Nephron (organoid): ENCODE measurements at regions not wholly inside any gene's neighbourhood (a gene's known extent, or its start where the extent isn't known, plus 50 kb on each side); places are given as distances from the start of the nearest gene placed in this dataset.

Experiments
- H3K27ac Mint-ChIP-seq, 3 experiments: 2 replicates each; pipeline ENCODE4 v1.8.0; 2020; ENCODE audit warnings: mixed read lengths in 3 of 3, mild to moderate bottlenecking in 2 of 3, moderate library complexity in 1 of 3
- H3K27me3 Mint-ChIP-seq: 2 replicates; pipeline ENCODE4 v1.8.0; 2021; ENCODE audit warnings: low read depth, mild to moderate bottlenecking, moderate library complexity, mixed read lengths
- H3K36me3 Mint-ChIP-seq: 2 replicates; pipeline ENCODE4 v1.8.0; 2020; ENCODE audit warnings: low read depth, mixed read lengths
- H3K4me1 Mint-ChIP-seq: 2 replicates; pipeline ENCODE4 v1.8.0; 2020; ENCODE audit warnings: mixed read lengths
- H3K4me3 Mint-ChIP-seq, 3 experiments: 2 replicates each; pipeline ENCODE4 v1.8.0; 2020; ENCODE audit warnings: mild to moderate bottlenecking in 3 of 3, mixed read lengths in 3 of 3, moderate library complexity in 2 of 3
- H3K9me3 Mint-ChIP-seq: 2 replicates; pipeline ENCODE4 v1.8.0; 2020; ENCODE audit warnings: mixed read lengths
- CTCF ChIP-seq, 3 experiments: fragments of 200-600 bp; sonication (generic); IDR thresholded peaks; one replicate each; pipeline ENCODE4 v1.5.0; 2021; ENCODE audit warnings: antibody characterized with exemption in 3 of 3; ENCODE audit not compliant: unreplicated experiment in 3 of 3

- H3K9me3 Mint-ChIP-seq: peaks cover 15% of the 10 kb centered on the region
- peaks cover 29% of the 10 kb centered on the region for H3K4me1 Mint-ChIP-seq
- H3K36me3 Mint-ChIP-seq: peaks cover 14% of the 10 kb centered on the region
- no peak overlapping the region for H3K27ac Mint-ChIP-seq
- no peaks in the 10 kb centered on the region for H3K27me3 Mint-ChIP-seq
- TF ChIP-seq CTCF (IDR thresholded peaks at IDR 0.05; ENCODE audit: unreplicated experiment in 3 of 3): no peak
- no peak overlapping the region for H3K4me3 Mint-ChIP-seq
Observed at GRCh38 chr11:27287205-27287604, 75.8 kb downstream of the CCDC34 start.

- peaks cover 35% of the 10 kb centered on the region for H3K4me1 Mint-ChIP-seq
- TF ChIP-seq CTCF (IDR thresholded peaks at IDR 0.05; ENCODE audit: unreplicated experiment in 3 of 3): no peak
- no peak overlapping the region for H3K27ac Mint-ChIP-seq
- no peaks in the 10 kb centered on the region for H3K27me3 Mint-ChIP-seq
- H3K36me3 Mint-ChIP-seq: peaks cover 3% of the 10 kb centered on the region
- peaks cover 3% of the 10 kb centered on the region for H3K9me3 Mint-ChIP-seq
- no peak overlapping the region for H3K4me3 Mint-ChIP-seq
Observed at GRCh38 chr11:27285761-27286160, 77.3 kb downstream of the CCDC34 start.

- peak overlapping the region; percentile 92 to 97 (median 95) for H3K27ac Mint-ChIP-seq
- H3K9me3 Mint-ChIP-seq: no peaks in the 10 kb centered on the region
- H3K4me1 Mint-ChIP-seq: peaks cover 53% of the 10 kb centered on the region
- TF ChIP-seq CTCF (IDR thresholded peaks at IDR 0.05; ENCODE audit: unreplicated experiment in 3 of 3): no peak
- no peaks in the 10 kb centered on the region for H3K27me3 Mint-ChIP-seq
- no peak overlapping the region for H3K4me3 Mint-ChIP-seq
- no peaks in the 10 kb centered on the region for H3K36me3 Mint-ChIP-seq
Observed at GRCh38 chr11:27282806-27283205, 80.2 kb downstream of the CCDC34 start.

- no peak for TF ChIP-seq CTCF (IDR thresholded peaks at IDR 0.05; ENCODE audit: unreplicated experiment in 3 of 3)
- H3K4me1 Mint-ChIP-seq: peaks cover 60% of the 10 kb centered on the region
- peak overlapping the region; percentile 92 to 97 (median 95) for H3K27ac Mint-ChIP-seq
- no peaks in the 10 kb centered on the region for H3K9me3 Mint-ChIP-seq
- no peaks in the 10 kb centered on the region for H3K36me3 Mint-ChIP-seq
- H3K27me3 Mint-ChIP-seq: no peaks in the 10 kb centered on the region
- peak overlapping the region in 1 of 3 experiments; percentile 14 for H3K4me3 Mint-ChIP-seq
Observed at GRCh38 chr11:27281740-27282590, 81.0 kb downstream of the CCDC34 start.

- TF ChIP-seq CTCF (IDR thresholded peaks at IDR 0.05; ENCODE audit: unreplicated experiment in 3 of 3): no peak
- H3K9me3 Mint-ChIP-seq: no peaks in the 10 kb centered on the region
- no peak overlapping the region for H3K4me3 Mint-ChIP-seq
- no peaks in the 10 kb centered on the region for H3K36me3 Mint-ChIP-seq
- no peaks in the 10 kb centered on the region for H3K27me3 Mint-ChIP-seq
- peaks cover 60% of the 10 kb centered on the region for H3K4me1 Mint-ChIP-seq
- peak overlapping the region; percentile 92 to 97 (median 95) for H3K27ac Mint-ChIP-seq
Observed at GRCh38 chr11:27281276-27281675, 81.7 kb downstream of the CCDC34 start.

- Mint-ChIP-seq H3K4me1 (peaks cover 58% of the 10 kb centered on the region), H3K4me3 (no peak overlapping the region), H3K36me3 (no peaks in the 10 kb centered on the region), H3K9me3 (peaks cover 3% of the 10 kb centered on the region), H3K27ac (peak overlapping the region; percentile 19 to 91 (median 49)), H3K27me3 (no peaks in the 10 kb centered on the region)
- no peak for TF ChIP-seq CTCF (IDR thresholded peaks at IDR 0.05; ENCODE audit: unreplicated experiment in 3 of 3)
Observed at GRCh38 chr11:27280140-27280539, 82.9 kb downstream of the CCDC34 start.
